Activated CD8-positive, alpha-beta T cell treated with anti-CD3 and anti-CD28 coated beads, Interleukin-2, amount 10 ng/mL, durations not matched to agents 7 days and 5 days (primary cell): ENCODE measurements at regions not wholly inside any gene's neighbourhood (a gene's known extent, or its start where the extent isn't known, plus 50 kb on each side); places are given as distances from the start of the nearest gene placed in this dataset.

Source experiments
- ATAC-seq: fragments of 150-1000 bp; cut with Tn5 transposase; one replicate; pipeline ENCODE4 v1.10.0; 2021; ENCODE audit warnings: moderate library complexity
- CTCF ChIA-PET: fragments of 350-600 bp; sonication (Branson Sonifier 250); formaldehyde crosslinking; loops from one replicate; lab custom pipeline; 2021; ENCODE audit warnings: antibody characterized with exemption; lab: Charles Lee
- POLR2A ChIA-PET: fragments of 350-600 bp; sonication (Branson Sonifier 250); formaldehyde crosslinking; loops from one replicate; lab custom pipeline; 2021; ENCODE audit warnings: antibody characterized with exemption; lab: Charles Lee
- DNase-seq: peaks from one replicate; pipeline ENCODE4 v3.0.0-alpha.2; 2020
- H3K27ac Mint-ChIP-seq: one replicate; pipeline ENCODE4 v1.8.0; 2021; ENCODE audit warnings: mild to moderate bottlenecking, mixed read lengths
- H3K27me3 Mint-ChIP-seq: one replicate; pipeline ENCODE4 v1.8.0; 2021; ENCODE audit warnings: low read depth, mixed read lengths
- H3K36me3 Mint-ChIP-seq: one replicate; pipeline ENCODE4 v1.8.0; 2021; ENCODE audit warnings: low read depth, mixed read lengths
- H3K4me1 Mint-ChIP-seq: one replicate; pipeline ENCODE4 v1.8.0; 2021; ENCODE audit warnings: low read depth, mixed read lengths
- H3K4me3 Mint-ChIP-seq: one replicate; pipeline ENCODE4 v1.8.0; 2021; ENCODE audit warnings: mild to moderate bottlenecking, mixed read lengths
- H3K9me3 Mint-ChIP-seq: one replicate; pipeline ENCODE4 v1.8.0; 2022; ENCODE audit warnings: mixed read lengths; ENCODE audit not compliant: insufficient read depth

DNA sequence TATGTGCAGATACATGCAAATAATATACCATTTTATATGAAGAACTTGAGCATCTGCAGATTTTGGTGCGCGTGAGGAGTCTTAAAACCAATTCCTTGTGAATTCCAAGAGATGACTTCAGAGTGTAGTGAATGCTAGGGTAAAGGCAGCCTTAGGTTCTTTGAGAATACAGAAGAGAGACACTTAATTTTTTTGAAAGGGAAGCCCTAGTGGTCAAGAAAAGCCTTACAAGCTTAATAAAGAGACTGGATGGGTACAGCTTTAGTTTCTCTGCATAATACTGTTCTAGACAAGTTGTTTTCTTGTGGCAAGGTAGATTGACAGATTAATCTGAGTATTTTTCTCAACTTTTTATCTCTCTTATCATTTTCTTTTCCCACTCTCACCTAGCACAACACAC, 636.5 kb downstream of the DNAJB9 start:
- POLR2A ChIA-PET, result no interaction called here
- CTCF ChIA-PET, result no interaction called here
- no peaks in the 10 kb centered on the region for H3K27me3 Mint-ChIP-seq
- DNase-seq, result no peak
- no peak overlapping the region for H3K4me3 Mint-ChIP-seq
- H3K4me1 Mint-ChIP-seq, result no peaks in the 10 kb centered on the region
- no peaks in the 10 kb centered on the region for H3K36me3 Mint-ChIP-seq
- no peak for ATAC-seq
- no peak overlapping the region for H3K27ac Mint-ChIP-seq
- H3K9me3 Mint-ChIP-seq, result peaks cover 11% of the 10 kb centered on the region

GRCh38 chr7:109213081-109213480, 643.4 kb downstream of the DNAJB9 start:
- peaks cover 4% of the 10 kb centered on the region for H3K9me3 Mint-ChIP-seq
- ATAC-seq, result no peak
- no peak overlapping the region for H3K27ac Mint-ChIP-seq
- POLR2A ChIA-PET, result no interaction called here
- H3K4me3 Mint-ChIP-seq, result no peak overlapping the region
- H3K27me3 Mint-ChIP-seq, result no peaks in the 10 kb centered on the region
- no peaks in the 10 kb centered on the region for H3K36me3 Mint-ChIP-seq
- no peaks in the 10 kb centered on the region for H3K4me1 Mint-ChIP-seq
- no peak for DNase-seq
- CTCF ChIA-PET, result no interaction called here

DNA sequence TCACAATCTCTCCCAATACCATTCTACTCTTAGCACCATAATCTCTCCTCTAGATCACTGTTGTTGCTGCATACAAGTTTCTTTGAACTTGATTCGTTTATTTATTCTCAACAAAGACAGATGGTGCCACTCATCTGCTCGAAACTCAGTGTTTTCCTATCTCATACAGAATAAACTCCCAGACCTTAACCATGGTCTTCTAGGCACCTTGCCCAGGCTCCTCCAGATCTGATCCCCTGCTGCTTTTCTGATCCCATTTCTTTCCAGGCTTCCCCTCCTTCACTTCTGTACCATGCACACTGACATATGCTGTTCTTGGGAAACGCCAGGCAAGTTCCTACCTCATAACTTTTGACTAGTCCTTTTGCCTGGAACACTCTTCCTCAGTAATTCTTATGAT, 645.7 kb downstream of the DNAJB9 start:
- Mint-ChIP-seq H3K36me3 (no peaks in the 10 kb centered on the region), H3K4me3 (no peak overlapping the region), H3K27me3 (no peaks in the 10 kb centered on the region), H3K27ac (no peak overlapping the region), H3K9me3 (peaks cover 4% of the 10 kb centered on the region), H3K4me1 (no peaks in the 10 kb centered on the region)
- ChIA-PET POLR2A (no interaction called here), CTCF (no interaction called here)
- ATAC-seq, result no peak
- no peak for DNase-seq

GRCh38 chr7:109224100-109224499, 654.4 kb downstream of the DNAJB9 start:
- Mint-ChIP-seq H3K36me3 (no peaks in the 10 kb centered on the region), H3K4me1 (no peaks in the 10 kb centered on the region), H3K27ac (no peak overlapping the region), H3K27me3 (no peaks in the 10 kb centered on the region), H3K4me3 (no peak overlapping the region), H3K9me3 (peaks cover 2% of the 10 kb centered on the region)
- ChIA-PET CTCF (no interaction called here), POLR2A (no interaction called here)
- DNase-seq (no peak), ATAC-seq (no peak)

DNA sequence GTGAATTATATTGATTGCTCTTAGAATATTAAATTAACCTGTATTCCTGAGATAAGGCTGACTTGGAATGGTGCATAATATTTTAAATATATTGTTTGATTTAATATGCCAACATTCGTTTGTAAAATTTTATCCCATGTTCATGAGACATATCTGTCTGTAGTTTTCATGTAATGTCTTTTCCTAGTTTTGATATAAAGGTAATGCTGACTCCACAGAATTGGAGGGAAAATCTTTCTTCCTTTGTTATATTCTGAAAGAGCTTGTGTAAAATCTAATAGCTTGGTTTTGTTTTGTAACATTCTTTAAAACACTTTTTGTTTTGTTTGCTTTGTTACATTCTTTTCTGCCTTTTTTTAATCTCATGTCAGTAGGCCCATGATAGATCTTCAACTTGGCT, 657.0 kb downstream of the DNAJB9 start:
- Mint-ChIP-seq H3K36me3 (no peaks in the 10 kb centered on the region), H3K27me3 (no peaks in the 10 kb centered on the region), H3K27ac (no peak overlapping the region), H3K4me3 (no peak overlapping the region), H3K9me3 (peaks cover 17% of the 10 kb centered on the region), H3K4me1 (no peaks in the 10 kb centered on the region)
- ChIA-PET POLR2A (no interaction called here), CTCF (no interaction called here)
- no peak for ATAC-seq
- no peak for DNase-seq

DNA sequence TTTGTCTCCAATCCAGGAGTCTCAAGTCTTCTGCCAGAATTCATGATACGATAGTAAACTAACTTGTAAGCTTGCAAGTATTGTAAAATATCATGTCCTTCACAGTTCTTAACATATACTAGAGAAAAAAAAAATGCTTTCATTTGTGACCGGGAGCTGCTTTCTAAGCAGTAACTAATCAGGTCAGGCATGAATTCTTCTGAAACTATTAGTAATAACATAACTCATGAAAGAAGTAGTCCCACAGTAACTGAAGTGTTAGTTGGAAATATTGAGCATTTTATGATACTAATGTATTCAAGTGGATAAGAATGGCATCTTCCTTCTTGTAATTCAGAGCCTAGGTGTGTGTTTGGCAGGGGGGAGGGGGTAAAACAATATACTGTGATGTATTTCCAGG, 665.6 kb downstream of the DNAJB9 start:
- peaks cover 19% of the 10 kb centered on the region for H3K9me3 Mint-ChIP-seq
- CTCF ChIA-PET, result no interaction called here
- no peaks in the 10 kb centered on the region for H3K4me1 Mint-ChIP-seq

GRCh38 chr7:109246330-109247077, 676.8 kb downstream of the DNAJB9 start:
- Mint-ChIP-seq H3K27ac (no peak overlapping the region), H3K4me1 (no peaks in the 10 kb centered on the region), H3K36me3 (no peaks in the 10 kb centered on the region), H3K9me3 (peaks cover 3% of the 10 kb centered on the region), H3K27me3 (no peaks in the 10 kb centered on the region), H3K4me3 (no peak overlapping the region)
- DNase-seq (no peak), ATAC-seq (no peak)
- ChIA-PET POLR2A (no interaction called here), CTCF (no interaction called here)

More for the DNA sequence above, 665.6 kb downstream of the DNAJB9 start:
- Mint-ChIP-seq H3K36me3 (no peaks in the 10 kb centered on the region), H3K27me3 (no peaks in the 10 kb centered on the region), H3K4me3 (no peak overlapping the region), H3K27ac (no peak overlapping the region)
- ATAC-seq (no peak), DNase-seq (no peak)
- POLR2A ChIA-PET, result no interaction called here

DNA sequence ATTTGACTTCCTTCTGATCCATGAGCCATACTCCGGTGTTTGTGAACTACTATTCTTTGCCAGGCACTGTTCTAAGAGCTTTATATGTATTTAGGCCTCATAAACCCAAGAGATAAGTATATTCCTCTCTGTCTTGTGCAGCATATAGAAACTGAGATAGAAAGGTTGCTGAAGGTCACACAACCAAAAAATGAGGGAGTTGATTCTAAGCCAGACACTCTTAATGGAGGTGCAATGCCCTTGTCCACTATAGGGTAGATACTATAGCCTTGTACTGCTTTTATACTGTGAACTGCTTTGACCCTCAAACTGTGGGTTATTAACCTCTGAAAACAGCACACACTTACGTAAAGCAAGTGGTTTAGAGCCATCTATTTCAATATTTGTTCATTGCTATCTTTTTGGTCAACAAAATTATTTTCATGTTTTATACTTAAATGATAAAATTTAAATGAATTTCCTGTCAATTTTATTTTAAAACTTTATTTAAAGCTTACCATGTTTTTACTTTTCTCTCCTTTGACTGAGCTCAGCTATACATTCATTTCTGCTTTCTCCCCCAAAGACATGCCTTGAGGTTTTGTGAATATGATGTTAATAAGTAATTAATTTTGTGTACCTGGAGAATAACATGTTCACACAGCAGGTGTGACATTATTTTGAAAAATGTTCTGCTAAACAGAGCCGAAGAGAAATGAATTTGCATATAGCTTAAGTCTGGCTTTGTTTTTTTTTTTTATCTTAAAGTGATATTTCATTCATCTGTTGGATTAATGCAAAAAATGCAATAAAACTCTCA, 687.3 kb downstream of the DNAJB9 start:
- Mint-ChIP-seq H3K36me3 (no peaks in the 10 kb centered on the region), H3K27me3 (no peaks in the 10 kb centered on the region), H3K4me1 (no peaks in the 10 kb centered on the region), H3K4me3 (no peak overlapping the region), H3K27ac (no peak overlapping the region), H3K9me3 (no peaks in the 10 kb centered on the region)
- ChIA-PET CTCF (no interaction called here), POLR2A (no interaction called here)
- DNase-seq (no peak), ATAC-seq (no peak)

- ATAC-seq (no peak), DNase-seq (no peak)
- no peaks in the 10 kb centered on the region for H3K36me3 Mint-ChIP-seq
- ChIA-PET CTCF (no interaction called here), POLR2A (no interaction called here)
- H3K27me3 Mint-ChIP-seq, result no peaks in the 10 kb centered on the region
- H3K9me3 Mint-ChIP-seq, result no peaks in the 10 kb centered on the region
- H3K27ac Mint-ChIP-seq, result no peak overlapping the region
- no peak overlapping the region for H3K4me3 Mint-ChIP-seq
- H3K4me1 Mint-ChIP-seq, result no peaks in the 10 kb centered on the region
These were observed 689.5 kb downstream of the DNAJB9 start for GRCh38 chr7:109259151-109259550.

DNA sequence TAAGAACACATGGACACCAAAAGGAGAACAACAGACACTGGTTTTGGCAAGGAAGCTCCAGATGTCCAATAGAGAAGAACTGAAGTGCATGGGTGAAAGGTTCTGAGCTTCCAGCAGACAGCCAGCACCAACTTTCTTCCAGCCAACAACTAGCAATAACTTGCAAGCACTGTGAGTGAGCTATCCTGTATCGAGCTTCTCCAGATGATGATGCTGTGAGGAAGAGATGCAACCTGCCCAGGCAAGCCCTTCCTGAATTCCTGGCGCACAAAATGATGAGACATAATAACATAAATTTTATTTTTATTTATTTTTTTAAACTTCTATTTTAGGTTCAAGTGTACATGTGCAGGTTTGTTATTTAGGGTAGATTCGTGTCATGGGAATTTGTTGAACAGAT, 692.1 kb downstream of the DNAJB9 start:
- Mint-ChIP-seq H3K9me3 (no peaks in the 10 kb centered on the region), H3K4me1 (no peaks in the 10 kb centered on the region), H3K27ac (no peak overlapping the region), H3K4me3 (no peak overlapping the region), H3K27me3 (no peaks in the 10 kb centered on the region), H3K36me3 (no peaks in the 10 kb centered on the region)
- CTCF ChIA-PET, result no interaction called here
- POLR2A ChIA-PET, result no interaction called here
- ATAC-seq, result no peak
- no peak for DNase-seq

DNA sequence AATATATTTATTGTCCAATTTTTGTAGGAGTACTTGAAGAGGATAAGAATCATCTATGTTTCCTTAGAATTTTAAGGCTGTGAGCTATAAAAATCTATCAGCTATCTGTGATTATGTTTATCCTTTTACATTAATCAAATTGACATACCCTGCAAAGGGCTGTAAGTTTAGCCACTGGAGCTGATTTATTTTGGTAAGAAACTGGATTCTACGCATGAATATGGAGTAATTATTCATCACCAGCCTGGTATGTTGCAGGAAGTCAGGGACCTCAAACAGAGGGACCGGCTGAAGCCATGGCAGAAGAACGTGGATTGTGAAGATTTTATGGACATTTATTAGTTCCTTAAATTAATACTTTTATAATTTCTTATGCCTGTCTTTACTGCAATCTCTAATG, 696.9 kb downstream of the DNAJB9 start:
- ATAC-seq, result no peak
- H3K4me1 Mint-ChIP-seq, result no peaks in the 10 kb centered on the region
- H3K4me3 Mint-ChIP-seq, result no peak overlapping the region
- no peak overlapping the region for H3K27ac Mint-ChIP-seq
- H3K36me3 Mint-ChIP-seq, result no peaks in the 10 kb centered on the region
- ChIA-PET CTCF (no interaction called here), POLR2A (no interaction called here)
- DNase-seq, result no peak
- no peaks in the 10 kb centered on the region for H3K27me3 Mint-ChIP-seq
- H3K9me3 Mint-ChIP-seq, result peaks cover 6% of the 10 kb centered on the region

- CTCF ChIA-PET, result no interaction called here
- ATAC-seq, result no peak
- H3K36me3 Mint-ChIP-seq, result no peaks in the 10 kb centered on the region
- H3K4me1 Mint-ChIP-seq, result no peaks in the 10 kb centered on the region
- no peaks in the 10 kb centered on the region for H3K27me3 Mint-ChIP-seq
- DNase-seq, result no peak
- H3K4me3 Mint-ChIP-seq, result no peak overlapping the region
- H3K9me3 Mint-ChIP-seq, result peaks cover 4% of the 10 kb centered on the region
- no peak overlapping the region for H3K27ac Mint-ChIP-seq
- POLR2A ChIA-PET, result no interaction called here
These were observed 706.7 kb downstream of the DNAJB9 start for GRCh38 chr7:109276348-109276747.
